RWPE2 (cell line): ENCODE measurements at regions not wholly inside any gene's neighbourhood (a gene's known extent, or its start where the extent isn't known, plus 50 kb on each side); places are given as distances from the start of the nearest gene placed in this dataset.

Experiments
- ATAC-seq: fragments of 200-7000 bp; cut with Tn5 transposase; 3 replicates; pipeline ENCODE4 v1.9.1; 2021; ENCODE audit warnings: low read depth
- DNase-seq: peaks from one replicate; pipeline ENCODE4 v3.0.0-alpha.2; 2020; ENCODE audit warnings: low spot score
- H3K27ac ChIP-seq: fragments of 450-650 bp; 2 replicates; pipeline ENCODE4 v1.5.1; 2017; ENCODE audit warnings: mild to moderate bottlenecking; ENCODE audit not compliant: poor library complexity, severe bottlenecking
- H3K27me3 ChIP-seq: fragments of 250-450 bp; sonication (Bioruptor Pico); 2 replicates; pipeline ENCODE4 v1.5.1; 2021; ENCODE audit warnings: mild to moderate bottlenecking, moderate library complexity; ENCODE audit not compliant: insufficient read depth, poor library complexity, severe bottlenecking
- H3K36me3 ChIP-seq: fragments of 250-450 bp; sonication (Bioruptor Pico); 2 replicates; pipeline ENCODE4 v1.5.1; 2020; ENCODE audit warnings: low read depth, mild to moderate bottlenecking, moderate library complexity
- H3K4me1 ChIP-seq: fragments of 250-450 bp; sonication (Bioruptor Pico); 2 replicates; pipeline ENCODE4 v1.5.1; 2021; ENCODE audit warnings: mild to moderate bottlenecking, moderate library complexity; ENCODE audit not compliant: insufficient read depth, poor library complexity, severe bottlenecking
- H3K4me3 ChIP-seq: fragments of 250-450 bp; sonication (Bioruptor Pico); 2 replicates; pipeline ENCODE4 v1.5.1; 2021; ENCODE audit warnings: mild to moderate bottlenecking, moderate library complexity; ENCODE audit not compliant: severe bottlenecking
- H3K9me3 ChIP-seq: fragments of 250-450 bp; sonication (Bioruptor Pico); 2 replicates; pipeline ENCODE4 v1.5.1; 2021; ENCODE audit warnings: mild to moderate bottlenecking, moderate library complexity; ENCODE audit not compliant: severe bottlenecking
- TF ChIP-seq, protein P1 (sequence below): fragments of 450-650 bp; IDR thresholded peaks from one replicate; pipeline ENCODE4 v1.5.1; 2017; ENCODE audit warnings: mild to moderate bottlenecking, moderate library complexity; ENCODE audit not compliant: poor library complexity, severe bottlenecking

- H3K4me1 ChIP-seq: no peaks in the 10 kb centered on the region
- H3K27ac ChIP-seq: no peak overlapping the region
- no peak for ATAC-seq
- no peaks in the 10 kb centered on the region for H3K9me3 ChIP-seq
- no peaks in the 10 kb centered on the region for H3K36me3 ChIP-seq
- no peak overlapping the region for H3K4me3 ChIP-seq
- H3K27me3 ChIP-seq: peaks cover 3% of the 10 kb centered on the region
- TF ChIP-seq, protein P1, sequence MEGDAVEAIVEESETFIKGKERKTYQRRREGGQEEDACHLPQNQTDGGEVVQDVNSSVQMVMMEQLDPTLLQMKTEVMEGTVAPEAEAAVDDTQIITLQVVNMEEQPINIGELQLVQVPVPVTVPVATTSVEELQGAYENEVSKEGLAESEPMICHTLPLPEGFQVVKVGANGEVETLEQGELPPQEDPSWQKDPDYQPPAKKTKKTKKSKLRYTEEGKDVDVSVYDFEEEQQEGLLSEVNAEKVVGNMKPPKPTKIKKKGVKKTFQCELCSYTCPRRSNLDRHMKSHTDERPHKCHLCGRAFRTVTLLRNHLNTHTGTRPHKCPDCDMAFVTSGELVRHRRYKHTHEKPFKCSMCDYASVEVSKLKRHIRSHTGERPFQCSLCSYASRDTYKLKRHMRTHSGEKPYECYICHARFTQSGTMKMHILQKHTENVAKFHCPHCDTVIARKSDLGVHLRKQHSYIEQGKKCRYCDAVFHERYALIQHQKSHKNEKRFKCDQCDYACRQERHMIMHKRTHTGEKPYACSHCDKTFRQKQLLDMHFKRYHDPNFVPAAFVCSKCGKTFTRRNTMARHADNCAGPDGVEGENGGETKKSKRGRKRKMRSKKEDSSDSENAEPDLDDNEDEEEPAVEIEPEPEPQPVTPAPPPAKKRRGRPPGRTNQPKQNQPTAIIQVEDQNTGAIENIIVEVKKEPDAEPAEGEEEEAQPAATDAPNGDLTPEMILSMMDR: no peak
- no peak for DNase-seq
These were observed 328.4 kb downstream of the PAX3 start for GRCh38 chr2:221970389-221970788.

DNA sequence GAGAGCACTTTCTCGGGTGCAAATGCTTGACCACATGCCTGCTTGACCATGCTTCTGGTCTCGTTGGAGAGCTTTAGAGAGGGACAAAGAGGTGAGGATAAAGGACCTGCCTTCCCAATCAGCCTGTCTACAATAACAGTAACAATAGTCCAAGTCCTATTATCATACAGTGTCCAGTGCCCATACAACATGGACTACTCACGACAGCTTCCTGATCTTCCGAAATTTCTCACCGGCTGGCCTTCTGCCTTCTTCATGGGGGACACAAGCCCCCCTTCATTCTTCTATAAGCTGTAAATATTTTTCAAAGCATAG is 329.0 kb downstream of the PAX3 start:
- no peaks in the 10 kb centered on the region for H3K36me3 ChIP-seq
- ATAC-seq: peak; percentile 17; the same call in 1 of the 3 replicates
- TF ChIP-seq, protein P1: no peak

GRCh38 chr2:221969087-221969829 is 329.5 kb downstream of the PAX3 start:
- H3K9me3 ChIP-seq: no peaks in the 10 kb centered on the region
- peak; percentile 82 for ATAC-seq

More for the DNA sequence above, 329.0 kb downstream of the PAX3 start:
- Histone ChIP-seq H3K27ac (no peak overlapping the region), H3K27me3 (peaks cover 3% of the 10 kb centered on the region), H3K9me3 (no peaks in the 10 kb centered on the region), H3K4me3 (no peak overlapping the region), H3K4me1 (no peaks in the 10 kb centered on the region)
- DNase-seq: no peak

GRCh38 chr2:221962186-221962585 is 336.6 kb downstream of the PAX3 start:
- Histone ChIP-seq H3K27ac (no peak overlapping the region), H3K27me3 (no peaks in the 10 kb centered on the region), H3K9me3 (no peaks in the 10 kb centered on the region), H3K4me3 (no peak overlapping the region), H3K36me3 (no peaks in the 10 kb centered on the region), H3K4me1 (no peaks in the 10 kb centered on the region)
- no peak for ATAC-seq
- TF ChIP-seq, protein P1: no peak
- no peak for DNase-seq

More at GRCh38 chr2:221969087-221969829, 329.5 kb downstream of the PAX3 start:
- H3K4me3 ChIP-seq: no peak overlapping the region
- H3K4me1 ChIP-seq: no peaks in the 10 kb centered on the region
- no peak for DNase-seq
- H3K27ac ChIP-seq: no peak overlapping the region
- H3K27me3 ChIP-seq: peaks cover 3% of the 10 kb centered on the region
- no peaks in the 10 kb centered on the region for H3K36me3 ChIP-seq
- TF ChIP-seq, protein P1: peak; percentile 86

DNA sequence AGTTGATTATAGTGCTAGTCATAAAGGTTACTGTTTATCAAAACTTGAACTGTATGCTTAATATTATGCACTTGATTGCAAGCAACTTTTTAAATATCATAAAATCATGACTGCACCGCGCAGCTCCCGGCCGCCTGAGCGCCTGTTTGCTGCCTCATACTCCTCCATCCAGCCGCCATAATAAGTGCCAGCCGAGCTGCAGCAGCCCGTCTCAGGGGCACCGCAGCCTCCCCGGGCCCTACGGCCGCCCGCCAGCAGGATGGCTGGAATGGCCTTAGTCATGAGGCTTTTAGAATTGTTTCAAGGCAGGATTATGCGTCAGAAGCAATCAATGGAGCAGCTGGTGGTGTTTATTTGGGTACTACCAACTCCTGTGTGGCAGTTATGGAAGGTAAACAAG is 337.2 kb downstream of the PAX3 start:
- Histone ChIP-seq H3K27ac (no peak overlapping the region), H3K27me3 (no peaks in the 10 kb centered on the region), H3K36me3 (no peaks in the 10 kb centered on the region), H3K4me1 (no peaks in the 10 kb centered on the region), H3K4me3 (no peak overlapping the region), H3K9me3 (no peaks in the 10 kb centered on the region)
- TF ChIP-seq, protein P1: no peak
- no peak for ATAC-seq
- DNase-seq: no peak
